Mesodermal cell (in vitro differentiated cells): ENCODE measurements at regions not wholly inside any gene's neighbourhood (a gene's known extent, or its start where the extent isn't known, plus 50 kb on each side); places are given as distances from the start of the nearest gene placed in this dataset.

Experiments
- H3K27ac ChIP-seq: 2 replicates; pipeline ENCODE4 v1.7.0; 2013; ENCODE audit warnings: mild to moderate bottlenecking, low read depth, low read length, moderate library complexity; ENCODE audit not compliant: severe bottlenecking
- H3K36me3 ChIP-seq: 2 replicates; pipeline ENCODE4 v1.7.1; 2013; ENCODE audit warnings: mild to moderate bottlenecking, low read length, moderate library complexity; ENCODE audit not compliant: control insufficient read depth, insufficient read depth
- H3K4me1 ChIP-seq: one replicate; pipeline ENCODE4 v1.7.1; 2013; ENCODE audit warnings: mild to moderate bottlenecking, low read length; ENCODE audit not compliant: insufficient read depth, control insufficient read depth, poor library complexity, severe bottlenecking
- H3K4me3 ChIP-seq: 2 replicates; pipeline ENCODE4 v1.7.0; 2013; ENCODE audit warnings: low read length, control low read depth, mild to moderate bottlenecking; ENCODE audit not compliant: insufficient read depth, poor library complexity, severe bottlenecking; ENCODE audit errors: extremely low read depth
- H3K9me3 ChIP-seq: 2 replicates; pipeline ENCODE4 v1.7.1; 2013; ENCODE audit warnings: mild to moderate bottlenecking, low read length, moderate library complexity; ENCODE audit not compliant: control insufficient read depth
- WGBS, 2 experiments: methylation state at CpG; one replicate each; pipeline ENCODE4 v1.1.5; 2013; ENCODE audit warnings: missing lambda C conversion rate in 2 of 2; ENCODE audit not compliant: insufficient coverage in 2 of 2; 5-methylcytosine and 5-hydroxymethylcytosine counted together

- WGBS, 2 experiments: no CpG with 5 or more reads among the region's 1 CpG
- H3K4me1 ChIP-seq: no peaks in the 10 kb centered on the region
- no peaks in the 10 kb centered on the region for H3K36me3 ChIP-seq
- no peak overlapping the region for H3K27ac ChIP-seq
- H3K9me3 ChIP-seq: no peaks in the 10 kb centered on the region
- H3K4me3 ChIP-seq: no peak overlapping the region
These were observed 718.0 kb downstream of the C12orf50 start for GRCh38 chr12:87311206-87311605.

DNA sequence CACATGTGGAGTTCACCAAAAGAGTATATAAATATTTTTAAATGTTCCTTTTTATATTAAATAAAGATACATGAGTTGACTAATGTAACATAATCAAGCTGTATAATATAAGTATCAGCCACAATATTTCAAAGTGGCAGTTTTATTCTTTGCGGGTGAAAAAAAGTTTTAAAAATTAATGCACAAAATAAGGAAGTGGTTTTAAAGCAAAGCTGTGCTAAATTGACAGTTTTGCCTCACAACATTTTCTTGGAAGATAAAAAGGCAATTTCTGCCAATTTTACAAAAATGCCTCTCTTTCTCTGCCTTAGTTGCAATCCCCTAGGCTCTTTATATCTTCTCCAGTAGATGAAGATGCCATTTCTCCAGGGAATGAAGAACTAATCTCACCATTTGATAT lies 719.1 kb downstream of the C12orf50 start:
- no CpG with 5 or more reads among the region's 1 CpG for WGBS, 2 experiments
- Histone ChIP-seq H3K9me3 (no peaks in the 10 kb centered on the region), H3K36me3 (no peaks in the 10 kb centered on the region), H3K27ac (no peak overlapping the region), H3K4me1 (no peaks in the 10 kb centered on the region), H3K4me3 (no peak overlapping the region)

- Histone ChIP-seq H3K4me3 (no peak overlapping the region), H3K36me3 (no peaks in the 10 kb centered on the region), H3K27ac (no peak overlapping the region)
These were observed 723.7 kb downstream of the C12orf50 start for GRCh38 chr12:87305481-87305880.

DNA sequence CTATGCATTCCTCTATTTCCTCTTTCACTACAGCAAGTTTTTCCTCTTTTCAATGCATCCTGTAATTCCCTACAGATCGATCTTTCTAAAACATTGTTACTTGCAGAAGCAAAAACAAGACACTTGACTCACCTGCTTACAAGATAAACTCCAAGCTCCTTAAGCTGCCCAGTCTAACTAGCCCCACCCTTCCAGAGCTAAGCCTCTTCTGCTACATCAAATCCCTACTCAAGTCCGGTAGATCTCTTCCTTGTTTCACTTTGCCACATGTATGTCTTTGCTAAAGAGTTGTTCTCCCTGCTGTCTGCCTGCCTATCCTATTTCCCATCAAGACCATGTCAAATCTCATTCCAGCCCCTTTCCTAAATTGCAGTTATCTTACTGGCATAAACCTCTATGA lies 724.8 kb downstream of the C12orf50 start:
- Histone ChIP-seq H3K4me1 (no peaks in the 10 kb centered on the region), H3K9me3 (no peaks in the 10 kb centered on the region), H3K36me3 (no peaks in the 10 kb centered on the region), H3K4me3 (no peak overlapping the region), H3K27ac (no peak overlapping the region)
- 63 to 96% methylated on average over 1 to 2 of the region's 2 CpGs for WGBS, 2 experiments

More at GRCh38 chr12:87305481-87305880, 723.7 kb downstream of the C12orf50 start:
- Histone ChIP-seq H3K9me3 (no peaks in the 10 kb centered on the region), H3K4me1 (no peaks in the 10 kb centered on the region)

- Histone ChIP-seq H3K4me3 (no peak overlapping the region), H3K27ac (no peak overlapping the region), H3K36me3 (no peaks in the 10 kb centered on the region), H3K9me3 (no peaks in the 10 kb centered on the region), H3K4me1 (no peaks in the 10 kb centered on the region)
- WGBS, 2 experiments: no CpG with 5 or more reads among the region's 1 CpG
These were observed 725.7 kb downstream of the C12orf50 start for GRCh38 chr12:87303396-87304012.

DNA sequence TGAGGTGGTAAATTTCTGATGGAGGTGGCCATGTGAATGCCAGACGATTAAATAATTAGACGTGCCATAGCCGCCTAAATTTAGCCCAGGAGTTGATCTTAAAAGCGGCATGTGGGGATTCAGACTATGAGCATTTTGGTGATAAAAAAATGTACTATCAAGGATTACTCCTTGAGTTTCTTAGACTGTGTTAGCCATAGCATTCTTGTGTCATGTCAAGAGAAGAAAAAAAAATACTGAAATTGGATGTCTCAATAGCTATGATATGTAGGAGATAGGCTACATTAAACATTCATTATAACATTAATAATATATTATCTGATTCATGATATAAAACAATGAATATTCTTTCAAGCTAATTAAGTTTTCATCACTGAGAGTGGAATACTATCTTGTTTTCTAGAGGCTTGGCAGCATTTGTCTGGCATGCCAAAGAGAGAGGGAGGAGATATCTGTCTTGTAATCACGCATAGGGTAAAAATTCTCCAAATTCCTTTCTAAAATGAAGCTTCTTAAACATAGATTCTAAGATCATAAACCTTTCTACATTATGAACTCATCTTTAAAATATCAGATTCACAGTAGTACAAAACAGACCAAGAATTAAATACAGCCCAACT lies 727.0 kb downstream of the C12orf50 start:
- Histone ChIP-seq H3K9me3 (no peaks in the 10 kb centered on the region), H3K4me1 (no peaks in the 10 kb centered on the region), H3K4me3 (no peak overlapping the region), H3K36me3 (no peaks in the 10 kb centered on the region), H3K27ac (no peak overlapping the region)
- 93 to 100% methylated on average over 2 to 4 of the region's 5 CpGs for WGBS, 2 experiments

- Histone ChIP-seq H3K9me3 (no peaks in the 10 kb centered on the region), H3K4me3 (no peak overlapping the region), H3K4me1 (no peaks in the 10 kb centered on the region), H3K27ac (no peak overlapping the region), H3K36me3 (no peaks in the 10 kb centered on the region)
These were observed 738.7 kb downstream of the C12orf50 start for GRCh38 chr12:87290505-87290904.

DNA sequence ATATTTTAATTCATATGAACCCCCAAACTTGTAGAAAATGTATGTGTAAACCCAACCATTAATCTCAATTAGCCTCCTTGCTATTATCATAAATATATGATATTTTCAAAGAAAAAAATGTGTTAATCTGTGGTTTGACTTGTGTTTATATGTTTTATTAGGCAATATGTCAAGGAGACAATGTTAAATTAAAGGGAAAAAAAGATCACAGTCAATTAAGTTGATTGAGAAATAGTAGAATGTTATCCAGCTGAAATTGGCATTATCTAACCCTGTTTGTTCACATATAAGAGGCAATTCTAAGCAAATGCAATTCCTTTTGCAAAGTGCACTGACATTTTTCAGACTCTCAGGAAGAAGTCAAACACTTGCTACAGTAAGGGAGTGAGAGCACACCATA lies 745.3 kb downstream of the C12orf50 start:
- no peaks in the 10 kb centered on the region for H3K4me1 ChIP-seq

GRCh38 chr12:87283111-87283510 lies 746.1 kb downstream of the C12orf50 start:
- H3K9me3 ChIP-seq: no peaks in the 10 kb centered on the region
- H3K4me1 ChIP-seq: no peaks in the 10 kb centered on the region
- H3K27ac ChIP-seq: no peak overlapping the region
- H3K4me3 ChIP-seq: no peak overlapping the region
- H3K36me3 ChIP-seq: no peaks in the 10 kb centered on the region

More for the DNA sequence above, 745.3 kb downstream of the C12orf50 start:
- Histone ChIP-seq H3K27ac (no peak overlapping the region), H3K9me3 (no peaks in the 10 kb centered on the region), H3K4me3 (no peak overlapping the region), H3K36me3 (no peaks in the 10 kb centered on the region)

- H3K4me3 ChIP-seq: no peak overlapping the region
- no peaks in the 10 kb centered on the region for H3K4me1 ChIP-seq
- no CpG with 5 or more reads among the region's 1 CpG for WGBS, 2 experiments
- H3K9me3 ChIP-seq: no peaks in the 10 kb centered on the region
- no peaks in the 10 kb centered on the region for H3K36me3 ChIP-seq
- no peak overlapping the region for H3K27ac ChIP-seq
These were observed 748.3 kb downstream of the C12orf50 start for GRCh38 chr12:87280893-87281292.

DNA sequence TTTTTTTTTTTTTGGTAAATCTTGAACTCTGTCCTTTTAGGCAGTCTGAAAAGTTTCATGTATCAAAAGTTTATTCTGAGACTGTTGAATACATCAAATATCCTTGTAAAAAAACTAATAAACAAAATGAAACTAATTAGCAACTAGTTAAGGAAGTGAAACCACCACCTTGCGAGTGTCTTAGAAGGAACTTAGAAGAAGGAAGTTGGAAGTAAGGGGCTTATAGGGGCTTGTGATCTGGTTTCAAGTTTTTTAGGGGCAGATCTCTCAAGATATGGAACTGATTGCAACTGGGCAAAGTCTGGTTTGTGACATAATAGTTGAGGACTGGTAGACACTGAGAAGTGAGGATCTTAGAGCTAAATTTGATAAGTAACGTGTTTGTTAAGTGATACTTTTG lies 748.8 kb downstream of the C12orf50 start:
- H3K36me3 ChIP-seq: no peaks in the 10 kb centered on the region
- no peak overlapping the region for H3K4me3 ChIP-seq
- H3K27ac ChIP-seq: no peak overlapping the region
- H3K4me1 ChIP-seq: no peaks in the 10 kb centered on the region
- H3K9me3 ChIP-seq: no peaks in the 10 kb centered on the region
- 80% methylated on average over 1 of the region's 2 CpGs; no CpG with 5 or more reads in 1 of the 2 experiments for WGBS, 2 experiments
